NOMO-1 treated with DMSO at 0.1 percent for 48 hours (cell line): ENCODE measurements at regions not wholly inside any gene's neighbourhood (a gene's known extent, or its start where the extent isn't known, plus 50 kb on each side); places are given as distances from the start of the nearest gene placed in this dataset.
"Not testable (repeated sequence)": the region's sequence is repeated elsewhere in the genome, so short reads cannot be mapped to it uniquely, and the experiment has no call there.

Experiments used
- DNase-seq: peaks from one replicate; lab custom pipeline; 2025; ENCODE audit not compliant: unreplicated experiment; lab: John Stamatoyannopoulos, UW

DNA sequence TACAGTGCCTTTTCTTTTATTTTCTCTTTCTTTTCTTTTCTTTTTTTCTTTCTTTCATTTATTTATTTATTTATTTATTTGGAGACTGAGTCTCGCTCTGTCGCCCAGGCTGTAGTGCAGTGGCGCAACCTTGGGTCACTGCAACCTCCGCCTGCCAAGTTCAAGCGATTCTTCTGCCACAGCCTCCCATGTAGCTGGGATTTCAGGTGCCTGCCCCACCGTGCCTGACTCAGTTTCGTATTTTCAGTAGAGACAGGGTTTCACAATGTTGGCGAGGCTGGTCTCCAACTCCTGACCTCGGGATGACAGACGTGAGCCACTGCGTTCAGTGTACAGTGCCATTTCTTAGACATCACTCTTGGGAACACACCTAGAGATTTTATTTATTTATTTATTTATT lies 110.0 kb upstream of the ANKRD30BL start:
- DNase-seq: not testable (repeated sequence)

DNA sequence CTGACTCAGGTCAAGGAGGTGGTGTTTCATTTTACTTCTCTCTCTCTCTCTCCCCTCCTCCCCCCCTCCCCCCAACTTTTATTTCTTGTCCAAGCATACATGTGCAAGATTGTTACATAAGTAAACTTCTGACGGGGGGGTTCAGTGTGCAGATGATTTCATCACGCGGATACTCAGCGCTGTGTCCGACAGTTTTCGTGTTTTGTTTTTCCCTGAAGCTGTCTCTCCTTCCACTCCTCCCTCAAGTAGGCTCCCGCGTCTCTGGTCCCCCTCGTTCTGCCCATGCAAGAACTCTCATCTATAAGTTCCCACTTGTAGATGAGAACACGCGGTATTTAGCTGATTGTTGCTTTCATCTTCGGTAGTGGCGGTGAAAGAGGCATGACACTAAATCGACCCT lies 111.0 kb upstream of the ANKRD30BL start:
- no peak for DNase-seq

GRCh38 chr2:132273585-132273984 lies 111.8 kb upstream of the ANKRD30BL start:
- not testable (repeated sequence) for DNase-seq

GRCh38 chr2:132274000-132274399 lies 112.2 kb upstream of the ANKRD30BL start:
- no peak for DNase-seq

- no peak for DNase-seq
These were observed 113.6 kb upstream of the ANKRD30BL start for GRCh38 chr2:132275396-132275795.

DNA sequence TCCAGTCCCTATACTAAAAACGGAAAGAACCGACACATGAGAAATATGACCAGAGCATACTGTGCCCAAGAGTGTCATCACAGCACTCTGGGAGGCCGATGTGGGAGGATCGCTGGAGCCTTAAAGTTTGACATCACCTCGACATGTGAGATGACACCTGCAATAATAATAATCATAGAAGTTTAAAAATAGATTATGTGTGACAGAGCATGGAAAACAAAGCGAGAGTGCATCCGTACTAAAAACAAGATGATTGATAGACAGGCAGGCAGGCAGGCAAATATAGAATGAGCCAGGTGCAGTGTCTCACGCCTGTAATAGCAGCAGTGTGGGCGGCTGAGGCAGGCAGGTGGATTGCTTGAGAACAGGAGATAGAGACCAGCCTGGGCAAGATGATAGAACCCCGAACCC lies 114.8 kb upstream of the ANKRD30BL start:
- DNase-seq: no peak

DNA sequence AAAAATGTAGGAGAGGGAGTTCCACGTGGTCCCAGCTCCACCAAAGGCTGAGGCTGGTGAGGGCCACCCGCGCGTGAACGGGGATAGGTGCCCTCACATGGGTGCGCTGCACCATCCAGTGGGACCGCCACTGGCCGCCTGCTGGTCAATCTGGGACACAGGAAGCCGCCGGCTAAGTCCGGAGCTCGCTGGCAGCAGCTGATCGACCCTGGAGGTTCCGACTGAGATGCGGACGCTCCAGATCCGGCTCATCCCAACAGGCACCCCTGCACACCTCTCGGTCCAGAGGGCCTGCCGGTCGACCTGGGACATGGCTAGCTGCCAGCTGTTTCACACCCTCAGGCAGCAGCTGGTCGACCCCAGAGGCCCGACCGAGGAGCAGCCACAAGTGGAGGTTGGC lies 116.5 kb upstream of the ANKRD30BL start:
- DNase-seq: no peak

GRCh38 chr2:132279344-132279743 lies 117.6 kb upstream of the ANKRD30BL start:
- DNase-seq: no peak

GRCh38 chr2:132279930-132280615 lies 118.3 kb upstream of the ANKRD30BL start:
- DNase-seq: no peak

- no peak for DNase-seq
These were observed 119.2 kb upstream of the ANKRD30BL start for GRCh38 chr2:132280912-132281311.

GRCh38 chr2:132282104-132282503 lies 120.4 kb upstream of the ANKRD30BL start:
- not testable (repeated sequence) for DNase-seq

DNA sequence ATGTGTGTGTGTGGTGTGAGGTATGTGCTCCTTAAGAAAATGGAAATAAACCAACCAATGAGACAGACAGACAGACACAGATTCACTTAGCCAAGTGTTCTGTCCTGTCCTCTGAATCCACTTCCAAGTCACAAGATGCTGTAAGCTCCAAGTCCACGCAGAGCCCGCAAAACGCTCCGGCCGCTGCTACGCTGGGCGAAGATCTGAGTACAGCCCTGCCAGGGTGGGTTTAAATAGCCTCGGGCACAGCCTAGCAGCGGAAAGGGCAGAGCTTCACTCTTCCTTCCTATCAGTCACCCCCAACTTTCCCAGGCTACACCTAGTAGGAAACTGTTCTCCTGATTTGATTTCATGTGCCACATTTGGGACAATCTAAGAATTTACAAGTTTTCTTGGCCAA lies 121.2 kb upstream of the ANKRD30BL start:
- DNase-seq: no peak

- not testable (repeated sequence) for DNase-seq
These were observed 124.6 kb upstream of the ANKRD30BL start for GRCh38 chr2:132286289-132286911.

DNA sequence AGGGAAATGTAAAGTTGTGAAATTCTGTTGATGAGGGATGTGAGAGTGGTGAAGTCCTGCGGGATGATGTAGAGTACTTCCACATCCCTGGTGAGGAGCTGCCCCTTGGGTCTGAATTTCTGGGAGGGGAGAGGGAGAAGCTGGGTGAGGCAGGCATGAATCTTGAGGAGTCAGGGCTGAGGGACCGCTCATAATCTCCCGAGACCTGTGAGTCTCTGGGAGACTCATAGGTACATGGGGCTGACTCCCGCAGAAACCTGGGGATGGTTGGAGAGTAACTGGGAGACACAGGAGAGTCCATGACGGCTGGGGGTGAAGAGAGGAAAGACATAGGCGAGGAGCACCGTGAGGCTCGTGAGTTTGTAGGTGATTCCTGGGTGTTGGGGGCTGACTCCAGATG lies 126.2 kb upstream of the ANKRD30BL start:
- DNase-seq: not testable (repeated sequence)

- not testable (repeated sequence) for DNase-seq
These were observed 127.4 kb upstream of the ANKRD30BL start for GRCh38 chr2:132289138-132289537.

- not testable (repeated sequence) for DNase-seq
These were observed 126.8 kb upstream of the GPR39 start for GRCh38 chr2:132289812-132290211.

DNA sequence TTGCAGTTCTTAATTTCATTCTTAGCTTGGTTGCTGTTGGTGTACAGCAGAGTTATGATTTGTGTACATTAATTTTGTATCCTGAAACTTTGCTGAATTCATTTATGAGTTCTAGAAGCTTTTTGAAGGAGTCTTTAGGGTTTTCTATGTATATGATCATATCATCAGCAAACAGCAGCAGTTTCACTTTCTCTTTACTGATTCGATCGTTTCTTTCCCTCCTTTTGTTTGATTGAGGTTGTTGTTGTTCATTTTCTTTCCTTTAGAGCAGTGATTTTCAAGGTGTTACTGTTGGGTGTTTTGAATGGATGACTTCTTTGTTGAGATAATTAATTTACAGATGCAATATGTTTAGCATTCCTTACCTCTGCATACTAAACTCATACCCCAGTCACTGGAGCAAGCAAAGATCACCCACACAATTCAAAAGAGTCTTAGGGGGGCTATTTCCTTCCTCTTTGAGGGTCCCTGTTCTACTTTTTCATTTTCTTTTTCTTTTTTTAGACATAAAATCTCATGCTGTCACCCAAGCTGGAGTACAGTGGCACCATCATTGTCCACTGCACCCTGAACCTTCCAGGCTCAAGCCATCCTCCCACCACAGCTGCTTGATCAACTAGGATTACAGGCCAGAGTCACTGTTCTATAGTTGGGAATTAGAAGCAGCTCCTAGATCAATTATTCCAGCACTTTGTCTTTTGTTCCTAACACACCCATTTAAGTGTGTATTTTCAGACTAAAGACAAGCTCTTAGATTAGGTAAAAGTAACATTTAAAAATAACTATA lies 115.8 kb upstream of the GPR39 start:
- not testable (repeated sequence) for DNase-seq

- DNase-seq: not testable (repeated sequence)
These were observed 111.8 kb upstream of the GPR39 start for GRCh38 chr2:132304661-132305380.

DNA sequence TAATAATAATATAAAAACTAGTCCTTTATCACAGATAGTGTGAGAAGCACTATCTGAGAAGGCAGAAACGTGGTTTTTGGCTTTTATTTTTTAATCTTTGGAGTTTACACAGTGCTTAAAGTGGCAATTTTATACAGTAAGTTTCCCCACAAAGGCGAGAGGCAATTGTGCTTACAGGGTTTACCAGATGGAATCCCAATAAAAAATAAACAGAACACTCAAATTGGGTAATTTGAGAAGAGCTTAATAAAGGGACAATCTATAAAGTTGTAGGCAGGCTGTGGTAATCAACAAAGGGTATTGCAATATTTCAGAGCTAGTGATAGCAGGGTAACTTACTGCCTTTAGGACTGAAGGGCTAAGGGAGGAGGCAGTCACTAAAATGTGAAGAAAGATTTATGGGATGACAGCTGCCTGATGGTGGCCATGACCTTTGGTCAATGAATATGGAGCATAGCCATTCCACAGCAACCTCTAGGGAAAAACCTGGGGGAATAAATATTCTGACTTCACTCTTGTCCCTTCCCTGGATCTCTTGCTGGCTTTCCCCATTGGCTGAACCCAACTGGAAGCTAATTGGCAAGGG lies 108.9 kb upstream of the GPR39 start:
- DNase-seq: not testable (repeated sequence)

DNA sequence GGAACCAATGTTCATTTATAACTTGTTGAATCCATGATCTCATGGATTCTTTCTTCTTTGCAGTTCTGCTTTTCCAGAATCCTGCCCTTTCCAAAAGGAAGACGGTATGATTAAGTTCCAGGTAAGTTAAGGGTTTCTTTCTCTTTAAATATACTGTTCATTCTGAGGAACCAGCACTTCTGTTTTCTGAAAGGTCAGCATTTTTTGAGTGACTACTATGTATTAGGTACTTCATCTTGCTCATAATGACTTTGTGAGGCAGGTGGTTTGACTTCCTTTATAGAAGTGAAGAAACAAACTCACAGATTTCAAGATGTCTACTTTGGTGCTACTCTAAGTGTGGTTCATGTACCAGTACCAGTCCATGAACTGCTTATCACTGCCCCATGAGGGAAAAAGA lies 107.4 kb upstream of the GPR39 start:
- DNase-seq: not testable (repeated sequence)

- not testable (repeated sequence) for DNase-seq
These were observed 101.1 kb upstream of the GPR39 start for GRCh38 chr2:132315546-132315945.
